Peyer's patch (tissue), 4 donors: ENCODE measurements at regions not wholly inside any gene's neighbourhood (a gene's known extent, or its start where the extent isn't known, plus 50 kb on each side); places are given as distances from the start of the nearest gene placed in this dataset.

ENCODE experiments used
- POLR2A ChIP-seq, 2 donors: fragments of 450-650 bp; IDR thresholded peaks; one replicate each; pipeline ENCODE4 v1.5.1; 2017; ENCODE audit warnings: antibody characterized with exemption in 2 of 2, mild to moderate bottlenecking in 2 of 2, moderate library complexity in 2 of 2
- TF ChIP-seq, protein P1 (sequence below), 6 experiments: fragments of 450-650 bp in 4 of 6; fragments of 200-600 bp in 2 of 6; sonication (generic) in 1 of 6; IDR thresholded peaks; one replicate each; pipeline ENCODE4 v1.5.1; 2017 to 2019; ENCODE audit warnings: antibody characterized with exemption in 6 of 6, mild to moderate bottlenecking in 3 of 6, moderate library complexity in 1 of 6

- TF ChIP-seq, protein P1, sequence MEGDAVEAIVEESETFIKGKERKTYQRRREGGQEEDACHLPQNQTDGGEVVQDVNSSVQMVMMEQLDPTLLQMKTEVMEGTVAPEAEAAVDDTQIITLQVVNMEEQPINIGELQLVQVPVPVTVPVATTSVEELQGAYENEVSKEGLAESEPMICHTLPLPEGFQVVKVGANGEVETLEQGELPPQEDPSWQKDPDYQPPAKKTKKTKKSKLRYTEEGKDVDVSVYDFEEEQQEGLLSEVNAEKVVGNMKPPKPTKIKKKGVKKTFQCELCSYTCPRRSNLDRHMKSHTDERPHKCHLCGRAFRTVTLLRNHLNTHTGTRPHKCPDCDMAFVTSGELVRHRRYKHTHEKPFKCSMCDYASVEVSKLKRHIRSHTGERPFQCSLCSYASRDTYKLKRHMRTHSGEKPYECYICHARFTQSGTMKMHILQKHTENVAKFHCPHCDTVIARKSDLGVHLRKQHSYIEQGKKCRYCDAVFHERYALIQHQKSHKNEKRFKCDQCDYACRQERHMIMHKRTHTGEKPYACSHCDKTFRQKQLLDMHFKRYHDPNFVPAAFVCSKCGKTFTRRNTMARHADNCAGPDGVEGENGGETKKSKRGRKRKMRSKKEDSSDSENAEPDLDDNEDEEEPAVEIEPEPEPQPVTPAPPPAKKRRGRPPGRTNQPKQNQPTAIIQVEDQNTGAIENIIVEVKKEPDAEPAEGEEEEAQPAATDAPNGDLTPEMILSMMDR (IDR thresholded peaks at IDR 0.05): no peak
- TF ChIP-seq POLR2A (IDR thresholded peaks at IDR 0.05): no peak
Observed at GRCh38 chr14:85391455-85391854, 138.5 kb upstream of the FLRT2 start.
